ENCODE measurements at regions not wholly inside any gene's neighbourhood (a gene's known extent, or its start where the extent isn't known, plus 50 kb on each side); places are given as distances from the start of the nearest gene placed in this dataset.

- no peaks in the 10 kb centered on the region for H3K27me3 ChIP-seq (ENCODE audit: insufficient read depth, poor library complexity, severe bottlenecking)
- H3K27ac ChIP-seq (replicated peaks) = no peak overlapping the region
- no peak for TF ChIP-seq GABPA (IDR thresholded peaks at IDR 0.05; ENCODE audit: low read depth)
- TF ChIP-seq POLR2AphosphoS5 (IDR thresholded peaks at IDR 0.05; ENCODE audit: low read depth) = no peak
- TF ChIP-seq, protein P1, sequence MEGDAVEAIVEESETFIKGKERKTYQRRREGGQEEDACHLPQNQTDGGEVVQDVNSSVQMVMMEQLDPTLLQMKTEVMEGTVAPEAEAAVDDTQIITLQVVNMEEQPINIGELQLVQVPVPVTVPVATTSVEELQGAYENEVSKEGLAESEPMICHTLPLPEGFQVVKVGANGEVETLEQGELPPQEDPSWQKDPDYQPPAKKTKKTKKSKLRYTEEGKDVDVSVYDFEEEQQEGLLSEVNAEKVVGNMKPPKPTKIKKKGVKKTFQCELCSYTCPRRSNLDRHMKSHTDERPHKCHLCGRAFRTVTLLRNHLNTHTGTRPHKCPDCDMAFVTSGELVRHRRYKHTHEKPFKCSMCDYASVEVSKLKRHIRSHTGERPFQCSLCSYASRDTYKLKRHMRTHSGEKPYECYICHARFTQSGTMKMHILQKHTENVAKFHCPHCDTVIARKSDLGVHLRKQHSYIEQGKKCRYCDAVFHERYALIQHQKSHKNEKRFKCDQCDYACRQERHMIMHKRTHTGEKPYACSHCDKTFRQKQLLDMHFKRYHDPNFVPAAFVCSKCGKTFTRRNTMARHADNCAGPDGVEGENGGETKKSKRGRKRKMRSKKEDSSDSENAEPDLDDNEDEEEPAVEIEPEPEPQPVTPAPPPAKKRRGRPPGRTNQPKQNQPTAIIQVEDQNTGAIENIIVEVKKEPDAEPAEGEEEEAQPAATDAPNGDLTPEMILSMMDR (IDR thresholded peaks at IDR 0.05; ENCODE audit: insufficient read depth, low read length) = no peak
- TF ChIP-seq REST (IDR thresholded peaks at IDR 0.05; ENCODE audit: insufficient replicate concordance, low read depth) = no peak
- no peak overlapping the region for H3K4me3 ChIP-seq (replicated peaks; ENCODE audit: insufficient read depth, low read length)
- no peak for DNase-seq (ENCODE audit: low read depth in 1 of 2, low spot score in 1 of 2)
Observed at GRCh38 chr11:91093141-91093540, 870.3 kb upstream of the CHORDC1 start.

DNA sequence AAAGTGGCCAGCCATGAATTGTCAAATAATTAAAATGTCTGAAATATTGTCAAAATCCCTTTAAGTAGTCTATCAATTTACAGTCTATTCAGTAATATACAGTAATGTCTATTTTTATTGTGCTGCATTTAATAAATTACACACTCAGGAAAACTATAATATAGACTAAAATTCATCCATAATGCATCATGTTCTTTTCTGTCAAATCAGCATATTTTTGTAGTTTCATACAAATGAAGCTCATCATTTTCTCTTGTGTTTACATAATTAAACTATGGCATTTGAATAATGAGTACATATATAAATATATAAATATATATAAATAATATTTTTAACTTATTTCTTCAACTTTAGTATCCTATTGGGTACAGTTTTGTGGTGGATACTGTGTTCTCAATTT lies 868.7 kb upstream of the CHORDC1 start:
- DNase-seq (ENCODE audit: low read depth in 1 of 2, low spot score in 1 of 2) = no peak
- Histone ChIP-seq H3K27ac (replicated peaks) (no peak overlapping the region), H3K4me3 (replicated peaks; ENCODE audit: insufficient read depth, low read length) (no peak overlapping the region), H3K27me3 (ENCODE audit: insufficient read depth, poor library complexity, severe bottlenecking) (no peaks in the 10 kb centered on the region)
- no peak for TF ChIP-seq SPI1 (IDR thresholded peaks at IDR 0.05; ENCODE audit: borderline replicate concordance, low read depth)

GRCh38 chr11:91086028-91086427 lies 863.2 kb upstream of the CHORDC1 start:
- TF ChIP-seq SPI1 (IDR thresholded peaks at IDR 0.05; ENCODE audit: borderline replicate concordance, low read depth) (no peak), GABPA (IDR thresholded peaks at IDR 0.05; ENCODE audit: low read depth) (no peak), POLR2AphosphoS5 (IDR thresholded peaks at IDR 0.05; ENCODE audit: low read depth) (no peak), REST (IDR thresholded peaks at IDR 0.05; ENCODE audit: insufficient replicate concordance, low read depth) (no peak)
- TF ChIP-seq, protein P1 (IDR thresholded peaks at IDR 0.05; ENCODE audit: insufficient read depth, low read length) = no peak
- DNase-seq (ENCODE audit: low read depth in 1 of 2, low spot score in 1 of 2) = no peak
- Histone ChIP-seq H3K27ac (replicated peaks) (no peak overlapping the region), H3K4me3 (replicated peaks; ENCODE audit: insufficient read depth, low read length) (no peak overlapping the region), H3K27me3 (ENCODE audit: insufficient read depth, poor library complexity, severe bottlenecking) (no peaks in the 10 kb centered on the region)

DNA sequence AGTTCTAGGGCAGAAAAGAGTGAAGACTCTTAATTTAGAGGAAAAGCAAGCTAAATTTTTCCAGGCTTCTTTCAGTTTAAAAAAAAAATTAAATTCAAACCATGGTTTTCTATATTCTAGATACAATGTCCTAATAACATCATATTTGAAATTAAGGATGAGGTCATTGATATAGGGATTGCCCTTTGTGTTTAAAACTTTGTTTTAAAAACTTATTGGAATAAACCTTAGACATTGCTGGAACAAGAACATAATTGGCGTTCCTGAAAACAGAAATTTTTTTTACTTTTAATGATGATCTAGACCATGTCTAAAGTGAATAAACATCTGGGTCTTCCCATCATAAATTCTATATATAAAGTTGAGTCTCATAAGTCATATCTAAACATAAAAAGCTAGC lies 859.4 kb upstream of the CHORDC1 start:
- no peak for TF ChIP-seq SPI1 (IDR thresholded peaks at IDR 0.05; ENCODE audit: borderline replicate concordance, low read depth)
- no peak for TF ChIP-seq GABPA (IDR thresholded peaks at IDR 0.05; ENCODE audit: low read depth)
- TF ChIP-seq, protein P1 (IDR thresholded peaks at IDR 0.05; ENCODE audit: insufficient read depth, low read length) = no peak
- no peak for TF ChIP-seq POLR2AphosphoS5 (IDR thresholded peaks at IDR 0.05; ENCODE audit: low read depth)
- TF ChIP-seq REST (IDR thresholded peaks at IDR 0.05; ENCODE audit: insufficient replicate concordance, low read depth) = no peak
- no peak overlapping the region for H3K27ac ChIP-seq (replicated peaks)
- no peak for DNase-seq (ENCODE audit: low read depth in 1 of 2, low spot score in 1 of 2)
- no peaks in the 10 kb centered on the region for H3K27me3 ChIP-seq (ENCODE audit: insufficient read depth, poor library complexity, severe bottlenecking)
- H3K4me3 ChIP-seq (replicated peaks; ENCODE audit: insufficient read depth, low read length) = no peak overlapping the region
